ENCODE measurements at regions not wholly inside any gene's neighbourhood (a gene's known extent, or its start where the extent isn't known, plus 50 kb on each side); places are given as distances from the start of the nearest gene placed in this dataset.
"Not testable (repeated sequence)": the region's sequence is repeated elsewhere in the genome, so short reads cannot be mapped to it uniquely, and the experiment has no call there.

DNA sequence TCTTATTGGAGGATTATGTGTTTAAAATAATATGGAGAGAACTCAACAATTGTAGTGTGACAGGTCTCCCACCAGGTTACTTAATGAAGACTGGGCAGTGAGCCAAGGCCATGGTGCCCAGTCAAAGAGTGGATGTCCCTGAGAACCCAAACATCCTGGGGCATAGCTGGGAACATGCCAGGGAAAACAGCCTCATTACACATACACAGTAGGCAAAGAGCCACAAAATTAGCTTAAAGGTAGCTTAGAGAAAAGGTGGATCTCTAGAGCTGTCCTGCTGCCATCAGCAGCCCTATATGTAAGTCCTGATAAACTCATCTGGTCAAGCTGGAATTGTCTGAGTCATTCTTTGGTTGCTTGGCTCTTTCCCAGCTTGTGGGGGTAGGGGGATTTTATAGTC lies 287.8 kb downstream of the PHF14 start:
- Histone ChIP-seq H3K4me1 (ENCODE audit: low read depth) (no peaks in the 10 kb centered on the region), H3K4me3 (no peak overlapping the region), H3K9me3 (no peaks in the 10 kb centered on the region), H3K36me3 (ENCODE audit: low read depth) (no peaks in the 10 kb centered on the region)
- DNase-seq (no peak), ATAC-seq (no peak)
- TF ChIP-seq, protein P1, sequence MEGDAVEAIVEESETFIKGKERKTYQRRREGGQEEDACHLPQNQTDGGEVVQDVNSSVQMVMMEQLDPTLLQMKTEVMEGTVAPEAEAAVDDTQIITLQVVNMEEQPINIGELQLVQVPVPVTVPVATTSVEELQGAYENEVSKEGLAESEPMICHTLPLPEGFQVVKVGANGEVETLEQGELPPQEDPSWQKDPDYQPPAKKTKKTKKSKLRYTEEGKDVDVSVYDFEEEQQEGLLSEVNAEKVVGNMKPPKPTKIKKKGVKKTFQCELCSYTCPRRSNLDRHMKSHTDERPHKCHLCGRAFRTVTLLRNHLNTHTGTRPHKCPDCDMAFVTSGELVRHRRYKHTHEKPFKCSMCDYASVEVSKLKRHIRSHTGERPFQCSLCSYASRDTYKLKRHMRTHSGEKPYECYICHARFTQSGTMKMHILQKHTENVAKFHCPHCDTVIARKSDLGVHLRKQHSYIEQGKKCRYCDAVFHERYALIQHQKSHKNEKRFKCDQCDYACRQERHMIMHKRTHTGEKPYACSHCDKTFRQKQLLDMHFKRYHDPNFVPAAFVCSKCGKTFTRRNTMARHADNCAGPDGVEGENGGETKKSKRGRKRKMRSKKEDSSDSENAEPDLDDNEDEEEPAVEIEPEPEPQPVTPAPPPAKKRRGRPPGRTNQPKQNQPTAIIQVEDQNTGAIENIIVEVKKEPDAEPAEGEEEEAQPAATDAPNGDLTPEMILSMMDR (IDR thresholded peaks at IDR 0.05): no peak
- intact Hi-C loops (cut with DNase I, micrococcal nuclease): no loop called here

- ATAC-seq (no peak), DNase-seq (no peak)
- no peaks in the 10 kb centered on the region for H3K9me3 ChIP-seq
- no peaks in the 10 kb centered on the region for H3K4me1 ChIP-seq (ENCODE audit: low read depth)
- no peaks in the 10 kb centered on the region for H3K36me3 ChIP-seq (ENCODE audit: low read depth)
- TF ChIP-seq, protein P1 (IDR thresholded peaks at IDR 0.05): no peak
- no peak overlapping the region for H3K4me3 ChIP-seq
- intact Hi-C loops (cut with DNase I, micrococcal nuclease): no loop called here
Observed at GRCh38 chr7:11266101-11266500, 292.4 kb downstream of the PHF14 start.

- intact Hi-C loops (cut with DNase I, micrococcal nuclease): no loop called here
- DNase-seq: no peak
- Histone ChIP-seq H3K4me3 (no peak overlapping the region), H3K36me3 (ENCODE audit: low read depth) (no peaks in the 10 kb centered on the region), H3K4me1 (ENCODE audit: low read depth) (no peaks in the 10 kb centered on the region), H3K9me3 (no peaks in the 10 kb centered on the region)
- TF ChIP-seq, protein P1 (IDR thresholded peaks at IDR 0.05): no peak
- no peak for ATAC-seq
Observed at GRCh38 chr7:11272352-11272751, 298.7 kb downstream of the PHF14 start.

DNA sequence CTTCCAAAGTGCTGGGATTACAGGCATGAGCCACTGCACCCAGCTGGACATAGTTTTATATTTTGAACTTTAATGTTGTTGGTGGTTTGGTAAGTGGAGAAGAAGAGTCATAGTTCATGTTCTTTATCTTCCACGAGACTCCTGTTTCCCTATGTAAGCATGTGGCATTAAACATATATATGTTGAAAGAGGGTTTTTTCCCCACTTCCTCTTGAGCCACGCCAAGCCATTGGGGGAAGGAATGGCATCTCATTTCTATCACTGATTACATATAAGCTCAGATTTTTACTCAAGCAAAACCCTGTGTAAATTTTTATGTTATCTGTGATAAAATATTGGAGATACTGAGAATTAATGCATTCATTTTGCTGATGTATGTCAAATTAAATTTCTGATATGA lies 300.4 kb downstream of the PHF14 start:
- Histone ChIP-seq H3K4me3 (no peak overlapping the region), H3K9me3 (no peaks in the 10 kb centered on the region), H3K36me3 (ENCODE audit: low read depth) (no peaks in the 10 kb centered on the region), H3K4me1 (ENCODE audit: low read depth) (no peaks in the 10 kb centered on the region)
- DNase-seq: no peak
- TF ChIP-seq, protein P1 (IDR thresholded peaks at IDR 0.05): no peak
- ATAC-seq: no peak
- intact Hi-C loops (cut with DNase I, micrococcal nuclease): no loop called here

GRCh38 chr7:11281953-11282352 lies 308.3 kb downstream of the PHF14 start:
- DNase-seq (no peak), ATAC-seq (no peak)
- Histone ChIP-seq H3K9me3 (no peaks in the 10 kb centered on the region), H3K4me3 (no peak overlapping the region), H3K4me1 (ENCODE audit: low read depth) (no peaks in the 10 kb centered on the region), H3K36me3 (ENCODE audit: low read depth) (no peaks in the 10 kb centered on the region)
- TF ChIP-seq, protein P1 (IDR thresholded peaks at IDR 0.05): no peak
- intact Hi-C loops (cut with DNase I, micrococcal nuclease): no loop called here

DNA sequence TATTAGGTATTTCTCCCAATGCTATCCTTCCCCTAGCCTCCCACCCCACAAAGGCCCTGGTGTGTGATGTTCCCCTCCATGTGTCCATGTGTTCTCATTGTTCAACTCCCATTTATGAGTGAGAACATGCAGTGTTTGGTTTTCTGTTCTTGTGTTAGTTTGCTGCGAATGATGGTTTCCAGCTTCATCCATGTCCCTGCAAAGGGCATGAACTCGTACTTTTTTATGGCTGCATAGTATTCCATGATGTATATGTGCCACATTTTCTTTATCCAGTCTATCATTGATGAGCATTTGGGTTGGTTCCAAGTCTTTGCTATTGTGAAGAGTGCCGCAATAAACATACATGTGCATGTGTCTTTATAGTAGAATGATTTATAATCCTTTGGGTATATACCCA lies 309.9 kb downstream of the PHF14 start:
- intact Hi-C loops (cut with DNase I, micrococcal nuclease); H3K36me3 ChIP-seq (ENCODE audit: low read depth); H3K9me3 ChIP-seq; DNase-seq; H3K4me1 ChIP-seq (ENCODE audit: low read depth); H3K4me3 ChIP-seq; ATAC-seq: not testable (repeated sequence)
